Ammon's horn (tissue), 1 donor: ENCODE measurements at regions not wholly inside any gene's neighbourhood (a gene's known extent, or its start where the extent isn't known, plus 50 kb on each side); places are given as distances from the start of the nearest gene placed in this dataset.

Experiments used
- DNase-seq: peaks from one replicate; pipeline ENCODE4 v3.0.0-alpha.2; 2016; ENCODE audit warnings: low spot score

- no peak for DNase-seq
Observed at GRCh38 chr3:34011171-34012101, 213.0 kb downstream of the PDCD6IP start.

- DNase-seq = no peak
Observed at GRCh38 chr3:34012102-34012461, 213.7 kb downstream of the PDCD6IP start.

GRCh38 chr3:34013818-34014570, 215.6 kb downstream of the PDCD6IP start:
- DNase-seq = peak; percentile 14

- DNase-seq = no peak
Observed at GRCh38 chr3:34015204-34016142, 217.0 kb downstream of the PDCD6IP start.

GRCh38 chr3:34016925-34017587, 218.6 kb downstream of the PDCD6IP start:
- no peak for DNase-seq

GRCh38 chr3:34017757-34018156, 219.3 kb downstream of the PDCD6IP start:
- no peak for DNase-seq

- no peak for DNase-seq
Observed at GRCh38 chr3:34019158-34019557, 220.7 kb downstream of the PDCD6IP start.

- no peak for DNase-seq
Observed at GRCh38 chr3:34020170-34020569, 221.7 kb downstream of the PDCD6IP start.

- DNase-seq = peak; percentile 25
Observed at GRCh38 chr3:34020726-34021680, 222.6 kb downstream of the PDCD6IP start.

GRCh38 chr3:34022147-34022546, 223.7 kb downstream of the PDCD6IP start:
- DNase-seq = no peak

- DNase-seq = no peak
Observed at GRCh38 chr3:34024447-34025240, 226.2 kb downstream of the PDCD6IP start.

GRCh38 chr3:34033839-34034238, 235.4 kb downstream of the PDCD6IP start:
- DNase-seq = no peak

- no peak for DNase-seq
Observed at GRCh38 chr3:34034840-34035239, 236.4 kb downstream of the PDCD6IP start.

- no peak for DNase-seq
Observed at GRCh38 chr3:34035775-34036174, 237.3 kb downstream of the PDCD6IP start.

GRCh38 chr3:34037260-34037659, 238.8 kb downstream of the PDCD6IP start:
- no peak for DNase-seq

GRCh38 chr3:34038131-34038530, 239.7 kb downstream of the PDCD6IP start:
- DNase-seq = no peak

- DNase-seq = no peak
Observed at GRCh38 chr3:34046154-34046553, 247.7 kb downstream of the PDCD6IP start.

- no peak for DNase-seq
Observed at GRCh38 chr3:34053626-34054025, 255.2 kb downstream of the PDCD6IP start.

GRCh38 chr3:34056181-34056910, 257.9 kb downstream of the PDCD6IP start:
- no peak for DNase-seq
